MV-4-11 (cell line): ENCODE measurements at regions not wholly inside any gene's neighbourhood (a gene's known extent, or its start where the extent isn't known, plus 50 kb on each side); places are given as distances from the start of the nearest gene placed in this dataset.
"Not testable (repeated sequence)": the region's sequence is repeated elsewhere in the genome, so short reads cannot be mapped to it uniquely, and the experiment has no call there.

Experiments
- DNase-seq: peaks from one replicate; lab custom pipeline; 2025; lab: John Stamatoyannopoulos, UW

GRCh38 chr1:234960722-234961455, 167.7 kb downstream of the TOMM20 start:
- DNase-seq: peak; percentile 30

- DNase-seq: no peak
Observed at GRCh38 chr1:234958706-234959657, 169.7 kb downstream of the TOMM20 start.

- DNase-seq: no peak
Observed at GRCh38 chr1:234958066-234958705, 170.5 kb downstream of the TOMM20 start.

GRCh38 chr1:234957330-234958065, 171.1 kb downstream of the TOMM20 start:
- no peak for DNase-seq

- no peak for DNase-seq
Observed at GRCh38 chr1:234956821-234957329, 171.8 kb downstream of the TOMM20 start.

GRCh38 chr1:234955107-234955731, 173.4 kb downstream of the TOMM20 start:
- DNase-seq: peak; percentile 98

- no peak for DNase-seq
Observed at GRCh38 chr1:234954613-234955012, 174.0 kb downstream of the TOMM20 start.

GRCh38 chr1:234953655-234954405, 174.8 kb downstream of the TOMM20 start:
- no peak for DNase-seq

GRCh38 chr1:234950598-234950997, 178.0 kb downstream of the TOMM20 start:
- DNase-seq: no peak

- not testable (repeated sequence) for DNase-seq
Observed at GRCh38 chr1:234949528-234949927, 179.1 kb downstream of the TOMM20 start.

- DNase-seq: peak; percentile 89
Observed at GRCh38 chr1:234944439-234945344, 183.9 kb downstream of the TOMM20 start.

GRCh38 chr1:234943836-234944402, 184.7 kb downstream of the TOMM20 start:
- DNase-seq: peak; percentile 44

- DNase-seq: peak; percentile 53
Observed at GRCh38 chr1:234942879-234943506, 185.6 kb downstream of the TOMM20 start.

- no peak for DNase-seq
Observed at GRCh38 chr1:234942012-234942332, 186.7 kb downstream of the TOMM20 start.

- DNase-seq: no peak
Observed at GRCh38 chr1:234941321-234942011, 187.2 kb downstream of the TOMM20 start.

- DNase-seq: no peak
Observed at GRCh38 chr1:234940841-234941240, 187.8 kb downstream of the TOMM20 start.

GRCh38 chr1:234938924-234939323, 189.7 kb downstream of the TOMM20 start:
- DNase-seq: peak; percentile 74

- DNase-seq: no peak
Observed at GRCh38 chr1:234938135-234938534, 190.5 kb downstream of the TOMM20 start.
